ENCODE measurements at regions not wholly inside any gene's neighbourhood (a gene's known extent, or its start where the extent isn't known, plus 50 kb on each side); places are given as distances from the start of the nearest gene placed in this dataset.

DNA sequence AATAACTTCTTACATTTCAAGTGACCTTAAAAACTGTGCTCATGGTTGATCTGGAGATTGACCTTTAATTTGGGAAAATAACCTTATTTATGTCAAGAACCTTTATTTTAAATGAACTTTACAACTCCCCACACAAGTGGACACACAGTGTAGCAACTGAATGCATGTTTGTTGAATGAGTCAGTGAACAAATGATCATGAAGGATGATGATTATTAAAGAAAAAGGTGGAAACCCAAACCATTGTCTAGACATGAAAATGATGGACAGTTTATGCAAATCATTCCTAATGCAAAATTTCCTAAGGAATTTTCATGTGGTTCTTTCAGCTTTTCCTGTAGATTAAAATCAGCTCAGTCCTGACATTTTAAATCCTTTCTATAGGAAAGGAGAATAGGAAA, 439.8 kb upstream of the RUNX1 start:
- TF ChIP-seq, protein P1, sequence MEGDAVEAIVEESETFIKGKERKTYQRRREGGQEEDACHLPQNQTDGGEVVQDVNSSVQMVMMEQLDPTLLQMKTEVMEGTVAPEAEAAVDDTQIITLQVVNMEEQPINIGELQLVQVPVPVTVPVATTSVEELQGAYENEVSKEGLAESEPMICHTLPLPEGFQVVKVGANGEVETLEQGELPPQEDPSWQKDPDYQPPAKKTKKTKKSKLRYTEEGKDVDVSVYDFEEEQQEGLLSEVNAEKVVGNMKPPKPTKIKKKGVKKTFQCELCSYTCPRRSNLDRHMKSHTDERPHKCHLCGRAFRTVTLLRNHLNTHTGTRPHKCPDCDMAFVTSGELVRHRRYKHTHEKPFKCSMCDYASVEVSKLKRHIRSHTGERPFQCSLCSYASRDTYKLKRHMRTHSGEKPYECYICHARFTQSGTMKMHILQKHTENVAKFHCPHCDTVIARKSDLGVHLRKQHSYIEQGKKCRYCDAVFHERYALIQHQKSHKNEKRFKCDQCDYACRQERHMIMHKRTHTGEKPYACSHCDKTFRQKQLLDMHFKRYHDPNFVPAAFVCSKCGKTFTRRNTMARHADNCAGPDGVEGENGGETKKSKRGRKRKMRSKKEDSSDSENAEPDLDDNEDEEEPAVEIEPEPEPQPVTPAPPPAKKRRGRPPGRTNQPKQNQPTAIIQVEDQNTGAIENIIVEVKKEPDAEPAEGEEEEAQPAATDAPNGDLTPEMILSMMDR (conservative IDR thresholded peaks at IDR 0.05; ENCODE audit: low read length), result no peak
- no peak for TF ChIP-seq EZH2phosphoT487 (IDR thresholded peaks at IDR 0.05; ENCODE audit: borderline replicate concordance)
